ENCODE measurements at regions not wholly inside any gene's neighbourhood (a gene's known extent, or its start where the extent isn't known, plus 50 kb on each side); places are given as distances from the start of the nearest gene placed in this dataset.
"Not testable (repeated sequence)": the region's sequence is repeated elsewhere in the genome, so short reads cannot be mapped to it uniquely, and the experiment has no call there.

- no peak for DNase-seq (ENCODE audit: low read depth)
These were observed 575.0 kb downstream of the GBE1 start for GRCh38 chr3:81186412-81186811.

GRCh38 chr3:81182086-81182875, 579.2 kb downstream of the GBE1 start:
- DNase-seq (ENCODE audit: low read depth): not testable (repeated sequence)

- DNase-seq (ENCODE audit: low read depth): no peak
These were observed 587.9 kb downstream of the GBE1 start for GRCh38 chr3:81173514-81173913.

GRCh38 chr3:81170298-81170697, 591.1 kb downstream of the GBE1 start:
- DNase-seq (ENCODE audit: low read depth): no peak

- DNase-seq (ENCODE audit: low read depth): no peak
These were observed 596.6 kb downstream of the GBE1 start for GRCh38 chr3:81164806-81165205.

- no peak for DNase-seq (ENCODE audit: low read depth)
These were observed 599.6 kb downstream of the GBE1 start for GRCh38 chr3:81161851-81162250.

- no peak for DNase-seq (ENCODE audit: low read depth)
These were observed 600.3 kb downstream of the GBE1 start for GRCh38 chr3:81161100-81161499.

GRCh38 chr3:81154611-81155143, 606.8 kb downstream of the GBE1 start:
- DNase-seq (ENCODE audit: low read depth): no peak

- DNase-seq (ENCODE audit: low read depth): no peak
These were observed 609.3 kb downstream of the GBE1 start for GRCh38 chr3:81152156-81152555.

GRCh38 chr3:81132995-81133394, 628.5 kb downstream of the GBE1 start:
- DNase-seq (ENCODE audit: low read depth): no peak

- DNase-seq (ENCODE audit: low read depth): peak; percentile 9
These were observed 655.5 kb downstream of the GBE1 start for GRCh38 chr3:81105789-81106488.

- DNase-seq (ENCODE audit: low read depth): no peak
These were observed 656.2 kb downstream of the GBE1 start for GRCh38 chr3:81105206-81105605.

GRCh38 chr3:81097889-81098288, 663.6 kb downstream of the GBE1 start:
- DNase-seq (ENCODE audit: low read depth): no peak

- no peak for DNase-seq (ENCODE audit: low read depth)
These were observed 665.5 kb downstream of the GBE1 start for GRCh38 chr3:81095956-81096355.

GRCh38 chr3:81094986-81095385, 666.5 kb downstream of the GBE1 start:
- DNase-seq (ENCODE audit: low read depth): no peak

- DNase-seq (ENCODE audit: low read depth): no peak
These were observed 673.8 kb downstream of the GBE1 start for GRCh38 chr3:81087607-81088006.

- DNase-seq (ENCODE audit: low read depth): no peak
These were observed 675.1 kb downstream of the GBE1 start for GRCh38 chr3:81086348-81086747.

GRCh38 chr3:81080608-81081007, 680.8 kb downstream of the GBE1 start:
- no peak for DNase-seq (ENCODE audit: low read depth)

GRCh38 chr3:81072591-81072990, 688.9 kb downstream of the GBE1 start:
- no peak for DNase-seq (ENCODE audit: low read depth)

GRCh38 chr3:81068546-81068945, 692.9 kb downstream of the GBE1 start:
- DNase-seq (ENCODE audit: low read depth): no peak

- no peak for DNase-seq (ENCODE audit: low read depth)
These were observed 697.5 kb downstream of the GBE1 start for GRCh38 chr3:81063896-81064295.

GRCh38 chr3:81051133-81051532, 710.3 kb downstream of the GBE1 start:
- DNase-seq (ENCODE audit: low read depth): not testable (repeated sequence)

GRCh38 chr3:81048058-81048665, 713.3 kb downstream of the GBE1 start:
- no peak for DNase-seq (ENCODE audit: low read depth)
